Liver (tissue), 3 donors: ENCODE measurements at regions not wholly inside any gene's neighbourhood (a gene's known extent, or its start where the extent isn't known, plus 50 kb on each side); places are given as distances from the start of the nearest gene placed in this dataset.

ENCODE experiments used
- EGR1 ChIP-seq, 2 donors: IDR thresholded peaks; 2 replicates each; pipeline ENCODE4 v1.6.1; 2016 to 2018; ENCODE audit warnings: antibody characterized with exemption in 2 of 2, low read depth in 2 of 2
- FOXA1 ChIP-seq: IDR thresholded peaks from 2 replicates; pipeline ENCODE4 v1.6.1; 2016; ENCODE audit warnings: antibody characterized with exemption
- GABPA ChIP-seq, 2 donors: IDR thresholded peaks in 1 of 2; conservative IDR thresholded peaks in 1 of 2; 2 replicates each; pipeline ENCODE4 v1.6.1; 2016; ENCODE audit warnings: antibody characterized with exemption in 2 of 2, mild to moderate bottlenecking in 1 of 2, moderate library complexity in 1 of 2
- JUND ChIP-seq, 2 donors: IDR thresholded peaks; 2 replicates each; pipeline ENCODE4 v1.6.1; 2016; ENCODE audit warnings: antibody characterized with exemption in 2 of 2
- RXRA ChIP-seq, 2 donors: IDR thresholded peaks; 2 replicates each; pipeline ENCODE4 v1.6.1; 2017 to 2018; ENCODE audit warnings: antibody characterized with exemption in 2 of 2, mild to moderate bottlenecking in 1 of 2
- TAF1 ChIP-seq: conservative IDR thresholded peaks from 2 replicates; pipeline ENCODE4 v1.6.1; 2016; ENCODE audit warnings: antibody characterized with exemption, mild to moderate bottlenecking
- TF ChIP-seq, protein P1 (sequence below): fragments of 150-350 bp; IDR thresholded peaks from 2 replicates; pipeline ENCODE4 v1.5.1; 2017; ENCODE audit warnings: improper control_type of control experiment, low read depth, low read length; ENCODE audit not compliant: missing input control
- TF ChIP-seq, protein P2 (sequence below): IDR thresholded peaks from 2 replicates; pipeline ENCODE4 v1.6.1; 2016; ENCODE audit warnings: antibody characterized with exemption
- donor health status: healthy.
- donor health status: healthy.

DNA sequence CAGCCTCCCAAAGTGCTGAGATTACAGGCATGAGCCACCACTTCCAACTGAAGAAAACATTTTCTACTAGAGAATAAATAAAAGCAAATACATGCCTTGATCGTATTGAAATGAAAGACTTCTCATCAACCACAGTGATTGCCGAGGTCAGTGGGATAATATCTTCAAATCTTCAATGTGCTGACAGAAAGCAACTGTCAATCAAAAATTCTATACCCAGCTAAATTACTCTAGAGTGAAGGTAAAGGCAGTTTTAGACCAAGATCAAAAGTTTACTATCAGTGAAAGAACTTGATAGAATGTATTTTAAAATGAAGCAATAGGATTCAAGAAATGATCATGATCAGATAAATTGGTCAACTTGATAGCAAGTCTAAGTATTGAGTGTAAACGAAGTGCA is 130.6 kb downstream of the BRD1 start:
- TF ChIP-seq, protein P1, sequence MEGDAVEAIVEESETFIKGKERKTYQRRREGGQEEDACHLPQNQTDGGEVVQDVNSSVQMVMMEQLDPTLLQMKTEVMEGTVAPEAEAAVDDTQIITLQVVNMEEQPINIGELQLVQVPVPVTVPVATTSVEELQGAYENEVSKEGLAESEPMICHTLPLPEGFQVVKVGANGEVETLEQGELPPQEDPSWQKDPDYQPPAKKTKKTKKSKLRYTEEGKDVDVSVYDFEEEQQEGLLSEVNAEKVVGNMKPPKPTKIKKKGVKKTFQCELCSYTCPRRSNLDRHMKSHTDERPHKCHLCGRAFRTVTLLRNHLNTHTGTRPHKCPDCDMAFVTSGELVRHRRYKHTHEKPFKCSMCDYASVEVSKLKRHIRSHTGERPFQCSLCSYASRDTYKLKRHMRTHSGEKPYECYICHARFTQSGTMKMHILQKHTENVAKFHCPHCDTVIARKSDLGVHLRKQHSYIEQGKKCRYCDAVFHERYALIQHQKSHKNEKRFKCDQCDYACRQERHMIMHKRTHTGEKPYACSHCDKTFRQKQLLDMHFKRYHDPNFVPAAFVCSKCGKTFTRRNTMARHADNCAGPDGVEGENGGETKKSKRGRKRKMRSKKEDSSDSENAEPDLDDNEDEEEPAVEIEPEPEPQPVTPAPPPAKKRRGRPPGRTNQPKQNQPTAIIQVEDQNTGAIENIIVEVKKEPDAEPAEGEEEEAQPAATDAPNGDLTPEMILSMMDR: no peak
- TF ChIP-seq TAF1 (no peak), RXRA (IDR thresholded peaks at IDR 0.05) (no peak), GABPA (IDR thresholded peaks at IDR 0.05 in 1 of 2, conservative IDR thresholded peaks at IDR 0.05 in 1 of 2) (no peak), EGR1 (IDR thresholded peaks at IDR 0.05; ENCODE audit: low read depth in 2 of 2) (no peak), FOXA1 (no peak), JUND (IDR thresholded peaks at IDR 0.05) (no peak)
- TF ChIP-seq, protein P2, sequence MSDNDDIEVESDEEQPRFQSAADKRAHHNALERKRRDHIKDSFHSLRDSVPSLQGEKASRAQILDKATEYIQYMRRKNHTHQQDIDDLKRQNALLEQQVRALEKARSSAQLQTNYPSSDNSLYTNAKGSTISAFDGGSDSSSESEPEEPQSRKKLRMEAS: no peak
